COR-L47 (cell line): ENCODE measurements at regions not wholly inside any gene's neighbourhood (a gene's known extent, or its start where the extent isn't known, plus 50 kb on each side); places are given as distances from the start of the nearest gene placed in this dataset.

Experiments
- DNase-seq: peaks from one replicate; lab custom pipeline; 2025; lab: John Stamatoyannopoulos, UW

GRCh38 chr13:40221131-40221459 is 445.3 kb downstream of the FOXO1 start:
- no peak for DNase-seq

DNA sequence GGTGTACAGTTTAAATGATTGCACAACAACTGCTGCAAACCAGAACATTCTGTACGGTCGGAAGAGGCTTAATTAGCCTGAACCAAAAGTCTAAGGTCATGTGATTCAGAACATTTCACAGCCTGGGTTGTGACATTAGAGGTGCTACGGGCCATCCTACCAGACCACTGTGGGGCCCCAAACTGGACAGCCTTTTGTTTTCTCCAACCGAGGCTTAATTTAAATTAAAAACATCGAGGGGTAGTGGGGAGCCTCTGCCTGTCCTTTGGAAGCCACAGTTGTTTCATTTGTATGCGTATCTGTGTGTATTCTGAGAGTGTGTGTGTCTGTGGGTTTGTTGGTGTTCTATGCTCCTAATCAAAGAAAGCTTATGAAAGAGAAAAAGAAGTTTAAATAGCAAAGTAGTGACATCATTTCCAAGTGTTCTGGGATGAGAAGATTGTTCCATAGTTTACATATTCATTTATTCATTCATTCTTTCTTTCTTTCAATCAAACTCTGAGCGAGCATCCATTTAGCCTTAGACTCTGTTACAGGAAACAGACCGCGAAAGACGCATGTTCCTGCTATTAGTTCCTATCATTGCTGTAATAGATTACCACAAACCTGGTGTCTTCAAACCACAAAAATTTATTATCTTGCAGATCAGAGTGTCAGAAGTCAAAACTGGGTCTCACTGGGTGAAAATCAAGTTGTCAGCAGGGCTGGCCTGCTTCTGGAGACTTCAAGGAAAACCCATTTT is 444.8 kb downstream of the FOXO1 start:
- DNase-seq = no peak

GRCh38 chr13:40223585-40223984 is 442.9 kb downstream of the FOXO1 start:
- no peak for DNase-seq

DNA sequence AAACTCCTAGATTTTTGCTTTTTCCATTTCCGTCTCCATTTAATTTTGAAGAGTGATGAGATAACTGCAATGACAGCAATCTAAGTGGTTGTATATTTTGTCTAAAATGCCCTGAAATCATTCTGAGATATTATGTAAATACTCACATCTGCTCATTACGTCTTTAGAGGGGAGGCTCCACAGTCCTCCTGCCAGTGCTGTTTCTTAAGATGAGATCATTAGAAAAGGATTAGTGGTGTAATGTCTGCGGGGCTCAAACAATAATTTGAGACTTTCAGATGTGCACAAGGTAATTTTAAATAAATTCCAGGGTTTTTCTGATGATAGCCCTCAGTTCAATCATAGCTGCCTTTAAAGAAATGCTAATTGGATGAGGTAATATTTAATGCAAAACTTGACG is 437.9 kb downstream of the FOXO1 start:
- no peak for DNase-seq

GRCh38 chr13:40228990-40229389 is 437.5 kb downstream of the FOXO1 start:
- no peak for DNase-seq

DNA sequence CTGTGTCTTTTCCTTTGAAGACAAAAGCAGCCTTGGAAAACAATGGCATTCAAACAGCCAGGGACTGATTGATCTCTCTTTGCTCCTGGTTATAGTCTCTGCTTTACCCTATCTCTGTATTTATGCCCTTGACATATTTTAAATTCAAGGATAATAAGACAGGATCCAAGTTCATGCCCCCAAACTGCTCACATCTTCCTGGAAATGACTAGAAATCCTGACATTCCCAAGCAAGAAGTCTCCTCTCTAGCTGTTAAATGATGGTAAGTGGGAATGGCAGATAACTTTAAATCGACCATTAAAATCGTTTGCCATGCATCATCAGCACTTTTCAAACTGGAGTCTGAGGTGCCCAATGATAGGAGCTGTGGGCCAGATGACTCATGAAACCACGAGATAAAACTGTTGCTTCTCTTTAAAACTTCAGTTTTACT is 435.6 kb downstream of the FOXO1 start:
- DNase-seq = no peak

DNA sequence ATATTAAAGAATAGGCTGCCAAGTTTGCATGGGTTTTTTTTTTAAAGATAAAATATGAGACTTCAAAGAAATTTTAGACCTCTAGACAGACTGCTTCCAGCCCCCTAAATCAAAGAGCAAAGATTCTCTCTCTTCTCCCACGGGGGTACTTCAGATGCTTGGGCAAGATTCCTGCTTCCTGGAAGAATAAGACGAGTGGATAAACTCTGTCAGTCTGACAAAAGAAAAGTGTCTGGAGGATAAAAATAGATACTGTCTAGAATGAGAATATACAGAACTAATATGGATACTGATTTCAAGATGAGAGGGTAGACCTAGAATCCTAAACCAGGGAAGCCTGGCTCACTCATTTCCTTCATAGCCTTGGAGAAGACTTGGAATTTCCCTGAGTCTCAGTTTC is 435.1 kb downstream of the FOXO1 start:
- DNase-seq = no peak

DNA sequence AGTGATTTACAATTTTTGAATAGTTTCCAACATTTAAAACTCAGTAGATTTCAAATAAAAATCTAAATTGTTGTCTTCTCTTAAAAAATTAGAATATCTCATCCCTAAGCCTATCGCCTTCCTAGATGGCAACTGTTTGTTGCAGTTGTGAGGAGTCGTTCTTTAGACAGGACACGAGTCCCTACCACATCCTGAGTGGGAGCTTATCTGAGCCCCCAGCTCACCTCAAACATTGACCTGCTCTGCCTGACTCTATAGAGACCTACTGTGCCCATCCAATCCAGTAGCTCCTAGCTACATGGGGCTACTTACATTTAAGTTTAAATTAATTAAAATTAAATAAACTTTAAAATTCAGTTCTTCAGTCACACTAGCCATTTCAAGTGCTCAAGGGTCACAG is 434.7 kb downstream of the FOXO1 start:
- DNase-seq = no peak

DNA sequence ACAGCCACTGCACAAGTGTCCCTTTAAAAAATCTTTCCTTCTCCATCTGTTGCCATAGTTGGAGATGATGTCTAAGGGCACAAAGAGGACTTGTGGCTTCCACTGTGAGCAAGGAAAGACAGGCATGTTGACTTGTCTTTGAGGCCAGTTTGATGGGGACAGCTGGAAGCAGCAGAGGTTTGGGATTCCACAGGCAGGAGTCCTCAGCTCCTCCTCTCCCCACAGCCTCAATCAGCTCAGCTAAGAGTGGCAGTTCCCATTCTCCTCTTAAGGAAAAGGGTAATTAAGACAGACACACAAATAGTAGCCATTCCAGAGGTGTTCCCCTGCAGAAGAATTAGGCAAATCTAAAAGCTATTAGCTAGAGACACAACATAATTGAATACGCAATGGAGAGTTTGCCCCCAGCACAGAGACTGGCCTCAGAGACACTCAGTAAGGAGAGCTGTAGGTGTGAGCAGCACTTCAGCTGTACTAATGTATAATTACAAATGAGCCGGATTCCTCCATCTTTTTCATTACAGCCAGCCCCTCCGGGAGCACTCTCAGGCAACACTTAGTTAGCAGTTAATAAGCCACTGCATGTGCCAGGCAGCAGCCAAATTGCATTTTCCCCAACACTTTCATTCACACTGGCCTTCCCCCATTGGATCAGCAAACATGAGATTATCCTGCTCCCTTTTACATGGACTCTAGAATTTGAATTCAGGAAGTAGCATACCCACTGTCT is 434.0 kb downstream of the FOXO1 start:
- DNase-seq = no peak

DNA sequence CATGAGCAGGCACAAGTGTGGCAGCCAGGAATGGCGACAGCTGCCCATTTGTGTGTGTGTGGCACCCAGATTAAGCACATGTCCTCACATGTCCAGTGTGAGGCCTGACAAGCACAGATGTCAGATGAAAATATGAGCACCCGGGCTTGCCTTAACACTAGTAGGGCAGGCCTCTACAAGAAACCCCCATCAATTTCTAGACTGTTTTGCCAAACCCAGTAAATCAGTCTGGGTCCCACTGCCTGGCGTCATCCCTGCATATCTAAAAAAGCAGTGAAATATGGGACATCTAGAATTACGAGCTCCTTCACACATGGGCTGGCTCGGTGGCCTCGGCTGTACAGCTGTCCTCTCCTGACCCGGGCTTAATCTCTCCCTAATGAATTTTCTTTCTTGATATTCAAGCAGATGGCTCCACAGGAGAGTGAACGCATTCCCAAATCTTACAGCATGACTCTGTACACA is 432.7 kb downstream of the FOXO1 start:
- DNase-seq = no peak

- no peak for DNase-seq
Observed at GRCh38 chr13:40235160-40235796, 431.2 kb downstream of the FOXO1 start.

GRCh38 chr13:40236566-40237168 is 429.8 kb downstream of the FOXO1 start:
- DNase-seq = no peak

GRCh38 chr13:40238761-40239160 is 427.7 kb downstream of the FOXO1 start:
- DNase-seq = no peak

DNA sequence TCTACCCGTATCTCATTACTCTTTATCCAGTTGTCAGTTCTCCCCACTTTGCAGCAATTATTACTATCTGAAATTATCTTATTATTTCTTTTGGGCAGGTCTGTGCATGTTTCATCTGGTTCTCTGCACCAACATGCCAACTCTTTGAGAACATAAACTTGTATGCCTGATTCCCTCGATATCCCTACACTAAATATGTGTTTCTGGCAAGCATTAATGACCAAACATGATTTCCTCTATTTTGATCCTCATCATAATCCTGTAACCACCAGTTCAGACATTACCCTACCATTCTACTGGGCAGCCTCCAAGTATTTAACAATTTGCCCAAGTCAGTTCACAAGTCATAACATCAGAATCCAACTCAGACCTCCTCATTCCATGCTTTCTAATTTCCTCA is 426.1 kb downstream of the FOXO1 start:
- no peak for DNase-seq

GRCh38 chr13:40241125-40241798 is 425.2 kb downstream of the FOXO1 start:
- no peak for DNase-seq

GRCh38 chr13:40243047-40243446 is 423.4 kb downstream of the FOXO1 start:
- no peak for DNase-seq

GRCh38 chr13:40243982-40244381 is 422.5 kb downstream of the FOXO1 start:
- DNase-seq = no peak

- no peak for DNase-seq
Observed at GRCh38 chr13:40245567-40245966, 420.9 kb downstream of the FOXO1 start.

DNA sequence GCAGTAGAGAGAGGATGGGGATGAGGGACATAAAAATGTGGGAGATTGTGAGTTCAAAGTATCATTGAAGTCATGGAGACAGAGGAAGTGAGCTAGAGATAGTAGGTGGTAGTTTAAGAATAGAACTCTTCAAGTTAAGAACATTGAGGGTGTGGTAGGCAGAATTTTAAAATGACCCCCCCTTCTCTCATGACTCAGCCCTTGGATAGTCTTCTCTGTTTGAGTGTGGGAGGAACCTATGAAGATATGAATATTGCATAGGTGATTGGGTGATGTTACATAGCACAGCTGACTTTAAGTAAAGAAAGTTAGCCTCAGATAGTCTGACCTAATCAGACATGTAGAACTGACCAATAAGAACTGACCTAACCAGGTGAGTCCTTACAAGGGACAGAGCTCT is 418.6 kb downstream of the FOXO1 start:
- DNase-seq = no peak

- no peak for DNase-seq
Observed at GRCh38 chr13:40251343-40252032, 415.0 kb downstream of the FOXO1 start.

DNA sequence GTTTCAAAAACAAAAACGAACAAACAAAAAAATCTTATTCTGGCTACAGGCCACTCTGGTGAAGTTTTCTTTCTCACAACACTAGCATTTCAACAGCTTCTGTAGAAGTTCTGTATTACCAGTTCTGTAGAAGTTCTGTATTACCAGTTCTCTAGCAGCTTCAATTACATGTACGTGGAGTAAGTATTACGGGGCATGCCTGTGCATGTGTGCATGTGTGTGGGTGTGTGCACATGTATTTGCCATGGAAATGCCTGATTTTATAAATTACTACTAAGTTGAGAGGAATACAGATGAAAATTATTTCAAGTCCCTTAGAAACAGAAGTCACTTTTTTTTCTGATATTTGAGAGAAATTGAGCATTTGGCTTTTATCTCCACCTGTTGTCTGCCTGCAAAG is 414.2 kb downstream of the FOXO1 start:
- no peak for DNase-seq

GRCh38 chr13:40252676-40253075 is 413.8 kb downstream of the FOXO1 start:
- DNase-seq = no peak
